SHP77 treated with DMSO at 0.1 percent for 48 hours (cell line): ENCODE measurements at regions not wholly inside any gene's neighbourhood (a gene's known extent, or its start where the extent isn't known, plus 50 kb on each side); places are given as distances from the start of the nearest gene placed in this dataset.
"Not testable (repeated sequence)": the region's sequence is repeated elsewhere in the genome, so short reads cannot be mapped to it uniquely, and the experiment has no call there.

Source experiments
- DNase-seq: peaks from one replicate; lab custom pipeline; 2025; lab: John Stamatoyannopoulos, UW

DNA sequence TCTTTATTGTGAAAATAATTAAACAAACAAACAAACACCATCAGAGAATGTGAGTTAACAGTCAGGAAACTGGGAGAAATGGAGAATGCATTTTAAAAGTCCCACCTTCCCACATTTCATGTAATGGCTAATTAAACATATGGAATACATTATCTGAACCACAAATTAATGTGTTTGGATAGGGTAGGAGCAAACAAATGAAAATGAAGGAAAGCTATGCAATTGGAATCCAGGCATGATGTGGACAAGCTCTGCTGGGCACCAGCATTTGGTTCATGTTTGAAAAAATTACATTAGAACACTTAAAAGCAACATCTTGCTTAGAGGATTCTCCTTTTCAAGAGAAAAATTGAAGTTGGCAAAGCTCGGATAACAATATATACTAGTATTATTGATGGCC is 628.1 kb downstream of the LMO4 start:
- DNase-seq = no peak

DNA sequence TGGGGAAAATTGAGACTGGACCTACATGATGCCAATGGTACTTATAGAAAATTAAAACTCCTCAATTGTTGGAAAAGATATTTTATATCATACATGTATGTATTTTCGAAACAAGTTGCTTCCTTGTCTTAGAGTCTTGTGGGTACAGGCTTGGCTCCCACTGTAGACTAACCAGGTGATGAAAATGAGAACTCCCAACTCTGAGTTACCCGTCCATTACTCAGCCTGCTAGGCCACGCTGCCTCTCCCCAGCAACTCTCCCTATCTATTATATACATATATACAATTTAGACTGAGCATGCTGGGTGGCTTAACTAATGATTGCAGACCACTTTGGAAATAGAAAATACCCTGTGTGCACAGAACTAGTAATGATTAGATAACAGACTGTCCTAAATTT is 628.7 kb downstream of the LMO4 start:
- no peak for DNase-seq

DNA sequence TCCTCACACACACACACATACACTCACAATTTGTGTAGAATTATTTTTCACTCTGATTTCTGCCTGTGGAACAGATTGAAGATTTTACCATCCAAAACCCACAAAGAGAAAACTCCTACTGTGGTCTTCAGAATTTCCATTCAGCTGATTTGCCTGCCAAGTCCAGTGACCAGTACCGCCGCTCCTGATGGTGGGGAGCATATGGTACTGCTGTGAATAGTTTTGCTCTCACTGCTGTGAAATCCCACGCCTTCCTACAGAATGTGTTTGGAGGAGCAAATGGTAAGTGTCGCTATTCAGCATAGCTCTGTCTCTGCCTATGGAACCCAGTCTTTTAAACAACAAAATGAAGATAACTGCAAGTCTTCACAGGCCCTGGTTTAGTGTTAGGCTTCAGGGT is 629.5 kb downstream of the LMO4 start:
- no peak for DNase-seq

DNA sequence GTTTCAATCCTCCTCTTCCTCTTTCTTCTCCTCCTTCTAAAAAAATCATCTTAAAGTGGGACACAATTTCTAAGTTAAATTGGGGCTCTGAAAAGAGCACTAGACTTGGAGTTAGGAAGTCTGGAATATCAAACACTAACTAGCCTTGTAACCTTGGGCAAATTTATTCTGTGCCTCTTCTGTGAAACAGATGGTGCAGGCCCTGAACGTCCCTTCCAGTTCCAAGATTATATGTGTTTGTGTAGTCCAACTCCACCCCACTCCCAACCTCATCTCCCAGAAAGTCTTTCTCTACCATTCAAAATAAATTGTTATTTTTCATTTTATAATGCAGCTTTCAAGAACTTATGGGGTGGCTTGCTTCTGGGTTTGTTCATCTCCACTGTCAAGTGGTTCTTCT is 630.0 kb downstream of the LMO4 start:
- no peak for DNase-seq

DNA sequence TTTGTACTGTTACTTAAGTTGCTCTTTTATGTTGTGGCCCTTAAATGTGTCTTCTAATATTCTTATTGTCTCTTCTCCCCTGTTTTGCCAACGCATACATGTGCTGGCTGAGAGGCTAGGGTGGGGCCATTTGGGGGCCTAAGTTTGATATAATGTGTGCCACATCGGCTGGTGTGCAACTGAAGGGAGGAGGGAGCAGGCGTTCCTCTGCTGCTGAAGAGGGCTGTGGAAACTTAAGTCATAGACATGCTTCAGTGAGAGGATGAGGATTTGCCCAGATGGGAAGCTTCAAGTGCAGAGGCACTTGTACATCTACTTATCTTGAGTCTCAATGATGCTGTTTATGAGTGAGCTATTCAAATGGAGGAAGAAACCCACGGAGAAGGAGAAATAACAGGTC is 630.6 kb downstream of the LMO4 start:
- no peak for DNase-seq

DNA sequence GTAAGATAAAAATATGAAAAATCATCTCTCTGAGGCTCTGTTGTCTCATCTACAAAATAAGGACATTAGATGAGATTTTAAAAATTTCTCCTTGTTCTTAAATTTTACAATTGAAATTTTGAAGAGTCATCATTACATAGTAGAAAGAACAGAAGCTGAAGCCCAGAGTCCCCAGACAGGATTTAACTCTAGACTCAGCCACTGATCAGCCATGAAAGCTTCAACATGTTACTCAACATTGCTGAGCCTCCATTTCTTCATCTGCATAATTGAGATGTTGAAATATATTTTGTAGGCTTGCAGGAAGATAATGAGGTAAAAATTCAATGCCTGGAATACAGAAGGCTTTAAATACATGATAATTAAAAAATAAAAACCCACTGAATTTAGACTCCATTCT is 633.3 kb downstream of the LMO4 start:
- DNase-seq = no peak

DNA sequence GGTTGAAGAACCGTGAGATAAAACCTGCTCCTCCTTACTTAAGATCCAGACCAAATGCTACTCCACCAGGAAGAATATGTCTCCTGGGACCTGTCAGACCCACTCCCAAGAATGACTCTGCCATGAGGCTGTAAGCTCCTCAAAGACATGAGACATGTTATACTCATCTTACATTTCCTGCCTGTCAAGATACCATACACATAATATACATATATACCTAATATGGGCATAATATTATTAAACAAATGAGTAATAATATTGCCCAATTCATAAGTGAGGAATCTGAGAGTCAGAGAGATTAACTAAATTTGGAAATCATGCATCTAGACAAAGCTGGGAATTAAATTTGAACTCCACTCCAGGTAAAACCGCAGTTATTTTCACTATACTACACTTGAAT is 634.9 kb downstream of the LMO4 start:
- DNase-seq = no peak

DNA sequence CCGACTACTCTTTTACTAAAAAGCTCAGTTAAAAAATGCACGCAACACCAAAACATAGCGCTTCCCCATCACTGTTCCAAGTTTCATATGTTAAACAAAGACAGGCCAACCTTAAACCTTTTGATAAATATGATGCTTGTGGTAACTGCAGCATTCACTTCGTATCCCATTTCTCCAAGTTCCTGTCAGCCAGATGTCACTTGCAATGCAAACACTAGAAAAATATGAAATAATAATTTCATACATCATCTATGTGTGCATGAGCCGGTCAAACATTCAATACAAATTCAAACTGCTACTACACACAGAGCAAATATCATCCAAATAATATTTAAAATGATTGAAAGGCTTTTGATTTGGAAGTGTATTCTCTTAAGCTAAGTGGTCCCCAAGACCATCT is 636.5 kb downstream of the LMO4 start:
- DNase-seq = no peak

DNA sequence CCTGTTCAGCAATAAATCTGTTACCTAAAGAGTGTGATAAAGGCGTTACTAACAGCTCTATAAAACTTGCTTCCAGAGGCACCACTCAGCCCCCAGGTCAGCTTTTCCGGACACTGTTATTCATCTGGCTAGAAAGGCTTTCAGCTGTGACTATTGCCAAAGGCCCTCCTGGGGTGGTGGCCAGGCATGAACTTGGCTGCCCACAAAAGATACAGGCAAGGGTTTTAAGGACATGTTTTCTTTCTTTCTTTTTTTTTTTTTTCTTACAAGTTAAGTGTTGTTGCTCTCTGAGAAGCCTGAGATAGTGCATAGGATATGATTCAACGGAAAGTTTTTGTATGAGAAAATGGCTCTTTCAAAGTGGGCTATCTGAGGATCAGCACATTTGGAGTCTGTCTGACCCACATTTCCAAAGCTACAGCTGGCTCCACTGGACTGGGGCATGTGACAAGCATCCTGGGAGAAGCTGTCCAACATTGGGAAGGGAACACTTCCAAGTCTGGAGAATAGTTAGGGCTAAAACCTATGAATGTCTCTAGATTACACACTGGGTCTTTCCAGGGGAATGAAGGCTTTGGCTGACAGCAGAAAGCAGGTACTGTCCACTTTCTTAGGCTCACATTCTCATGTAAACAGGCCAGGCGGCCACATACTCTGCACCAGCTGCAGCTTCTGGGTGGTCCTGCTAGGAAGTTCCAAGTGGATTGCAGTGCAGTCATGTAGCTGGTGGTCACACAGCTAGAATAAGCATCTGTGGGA is 639.7 kb downstream of the LMO4 start:
- no peak for DNase-seq

DNA sequence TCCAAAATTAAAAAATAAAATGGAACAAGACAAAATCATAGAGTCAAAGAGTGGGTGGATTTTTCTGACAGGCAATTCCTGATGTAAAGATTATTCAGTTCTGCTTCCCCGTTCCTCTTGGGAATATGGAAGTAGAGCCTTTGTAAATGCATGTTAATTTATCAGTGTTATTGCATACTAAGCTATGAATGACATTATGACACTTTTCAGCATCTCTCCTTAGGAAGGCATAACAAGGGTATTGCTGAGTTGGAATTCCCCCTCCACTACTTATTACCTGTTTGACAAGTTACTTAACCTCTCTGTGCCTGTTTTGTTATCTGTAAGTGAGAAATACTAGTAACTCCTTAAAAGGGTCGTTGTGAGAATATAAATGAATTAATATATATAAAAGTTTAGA is 640.4 kb downstream of the LMO4 start:
- DNase-seq = no peak

DNA sequence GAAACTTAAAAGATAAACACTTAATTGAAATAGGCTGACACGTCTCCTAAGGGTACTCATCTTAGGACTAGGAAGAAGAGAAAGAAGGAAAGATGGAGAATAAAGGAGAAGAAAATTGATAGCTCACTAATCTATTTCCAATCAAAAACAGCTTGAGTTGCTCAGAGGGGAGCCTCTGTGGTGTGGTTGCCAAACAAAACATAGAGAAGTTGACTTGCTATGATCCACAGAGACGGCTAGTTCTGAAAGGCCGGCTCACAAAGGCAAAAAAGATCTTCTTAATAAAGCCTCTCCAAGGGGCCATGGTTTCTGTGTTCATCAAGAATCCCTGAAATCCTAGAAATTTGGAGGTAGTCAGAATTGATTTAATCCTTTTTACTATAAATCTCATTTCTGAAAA is 644.1 kb downstream of the LMO4 start:
- DNase-seq = no peak

DNA sequence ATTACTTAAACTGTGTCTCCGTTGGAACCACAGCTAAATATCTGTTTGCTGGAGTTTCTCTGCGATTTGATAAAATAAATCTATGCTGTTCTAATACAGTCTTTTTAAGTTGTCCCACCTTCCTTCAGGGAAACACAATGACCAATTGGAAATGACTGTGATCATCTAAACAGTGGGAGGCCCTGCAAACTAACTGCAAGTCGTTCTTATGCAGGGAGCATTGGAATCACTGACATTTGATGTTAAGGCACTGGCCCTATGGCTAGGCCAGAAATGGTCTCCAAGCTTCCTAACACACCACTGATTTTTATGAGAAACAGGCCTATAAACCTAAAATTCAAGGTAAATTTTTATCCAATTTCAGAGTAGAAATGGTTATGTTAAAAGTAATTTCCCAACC is 645.2 kb downstream of the LMO4 start:
- DNase-seq = no peak

DNA sequence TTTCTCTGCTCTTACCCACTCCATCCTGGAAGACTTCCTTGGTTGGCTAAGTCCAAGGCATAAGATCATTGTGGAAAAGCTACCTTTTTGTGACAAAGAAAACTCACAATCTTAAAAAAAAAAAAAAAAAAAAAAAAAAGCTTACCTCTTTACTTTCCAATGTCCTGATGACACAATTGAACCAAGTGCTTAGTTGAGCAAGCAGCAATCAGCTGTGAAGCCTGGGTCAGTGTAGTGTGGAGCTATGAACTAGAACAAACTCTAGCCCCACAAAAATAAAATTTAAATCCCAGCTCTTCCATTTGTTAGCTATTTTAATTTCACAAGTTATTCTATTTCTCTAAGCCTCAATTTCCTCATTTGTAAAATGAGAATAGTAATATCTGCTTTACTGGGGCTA is 647.6 kb downstream of the LMO4 start:
- DNase-seq = no peak

DNA sequence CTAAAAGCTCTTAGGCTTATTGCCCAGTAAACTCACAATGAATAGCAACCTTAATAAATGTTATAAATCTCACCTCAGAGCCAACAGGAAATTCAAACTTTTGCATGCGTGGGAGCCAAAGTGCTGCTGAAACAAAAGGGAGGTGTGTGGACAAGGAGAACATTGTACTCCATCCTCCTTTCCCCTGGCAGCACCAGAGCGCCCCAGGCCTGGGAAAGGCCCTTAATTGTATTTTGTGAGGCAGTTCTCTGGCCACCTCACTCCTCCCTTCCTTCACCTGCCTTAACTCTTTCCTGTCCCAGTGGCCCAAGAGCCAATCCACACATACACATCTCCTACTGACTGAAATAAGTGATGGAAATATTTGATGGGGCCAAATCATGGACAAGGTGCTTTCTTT is 648.5 kb downstream of the LMO4 start:
- no peak for DNase-seq

DNA sequence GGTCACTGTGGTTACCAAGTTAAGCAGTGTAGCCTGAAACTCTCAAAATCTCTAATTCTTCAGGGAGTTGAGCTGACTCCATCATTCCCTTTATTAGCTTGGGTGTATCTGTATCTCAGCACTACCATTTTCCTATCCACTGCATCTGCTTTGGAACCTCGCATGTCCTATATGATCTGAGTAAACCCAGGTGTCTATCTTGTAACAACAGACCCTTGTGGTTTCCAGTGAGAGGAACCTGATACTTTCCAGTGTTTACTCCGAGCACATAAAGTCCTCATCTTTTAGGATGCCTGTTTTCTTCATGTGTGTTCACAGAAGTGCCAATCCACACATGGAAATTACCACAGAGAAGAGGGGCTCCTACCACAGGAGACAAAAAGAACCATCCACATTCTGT is 650.4 kb downstream of the LMO4 start:
- DNase-seq = no peak

DNA sequence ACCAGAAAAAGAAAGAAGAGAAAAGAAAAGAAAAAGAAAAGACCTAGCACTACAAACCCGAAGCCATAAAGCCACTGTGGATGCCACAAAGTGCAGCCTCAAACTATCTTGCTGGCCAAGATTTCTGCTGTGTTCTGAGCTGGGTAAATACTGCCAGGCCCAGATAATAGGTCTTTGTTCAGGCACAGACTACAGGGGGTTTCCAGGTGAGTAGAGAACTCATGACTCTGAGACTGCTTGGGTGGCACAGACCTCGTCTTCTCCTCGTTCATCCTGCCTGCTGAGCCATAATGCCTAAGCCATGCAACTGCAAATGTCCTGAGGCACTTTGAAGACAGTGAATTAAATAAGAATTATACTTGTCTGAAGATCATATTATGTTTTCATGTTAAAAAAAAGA is 651.8 kb downstream of the LMO4 start:
- no peak for DNase-seq

DNA sequence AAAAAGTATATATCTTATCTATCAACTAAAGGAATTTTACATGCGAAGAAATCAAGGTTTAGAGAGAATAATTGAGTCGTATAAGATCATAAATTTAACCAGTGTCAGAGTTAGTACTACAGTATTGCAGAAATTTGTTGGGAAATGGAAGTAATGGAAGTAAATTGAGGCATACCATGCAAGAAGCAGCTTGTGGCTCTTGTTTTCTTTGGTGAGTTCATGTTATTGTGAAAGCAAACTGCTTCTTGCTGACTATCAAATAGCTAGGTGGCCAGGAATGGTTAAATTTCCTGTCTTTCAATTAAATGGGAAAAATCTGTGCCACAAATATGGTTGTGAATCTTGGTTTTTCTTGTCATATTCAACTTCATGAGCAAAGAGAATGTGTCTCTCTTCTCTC is 652.7 kb downstream of the LMO4 start:
- no peak for DNase-seq

DNA sequence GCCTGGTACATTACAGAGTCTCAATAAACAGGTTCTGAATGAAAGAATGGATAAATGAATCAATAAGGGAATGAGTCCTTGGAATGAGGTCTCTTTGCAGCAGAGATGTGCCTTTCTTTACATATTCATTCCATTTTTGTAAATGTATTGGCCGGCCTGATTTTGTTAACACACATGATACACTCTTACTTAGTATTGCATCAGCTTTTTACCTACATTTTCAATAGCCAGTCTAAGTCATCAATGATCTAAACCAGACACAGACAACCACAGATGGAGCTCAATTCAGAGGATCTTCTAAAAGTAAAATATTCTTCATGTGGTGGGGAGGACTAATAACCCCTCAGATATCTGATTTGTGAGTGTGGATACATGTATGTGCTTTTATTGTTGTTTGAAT is 653.1 kb downstream of the LMO4 start:
- DNase-seq = no peak

DNA sequence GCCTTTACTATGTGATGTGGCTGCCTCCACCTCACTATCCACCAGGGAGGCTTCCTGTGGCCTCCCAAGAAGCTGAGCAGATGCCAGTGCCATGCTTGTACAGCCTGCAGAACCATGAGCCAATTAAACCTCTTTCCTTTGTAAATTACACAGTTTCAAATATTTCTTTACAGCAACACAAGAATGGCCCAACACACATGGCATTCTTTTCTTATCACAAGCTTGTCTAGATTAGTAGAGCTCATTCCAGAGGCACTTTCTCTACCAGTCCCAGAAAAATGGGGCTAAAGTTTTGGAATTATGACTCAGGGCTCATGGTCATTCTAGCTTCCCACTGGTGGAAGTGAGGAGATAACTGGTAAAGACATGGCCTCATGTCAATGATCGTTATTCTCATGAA is 655.2 kb downstream of the LMO4 start:
- DNase-seq = no peak

DNA sequence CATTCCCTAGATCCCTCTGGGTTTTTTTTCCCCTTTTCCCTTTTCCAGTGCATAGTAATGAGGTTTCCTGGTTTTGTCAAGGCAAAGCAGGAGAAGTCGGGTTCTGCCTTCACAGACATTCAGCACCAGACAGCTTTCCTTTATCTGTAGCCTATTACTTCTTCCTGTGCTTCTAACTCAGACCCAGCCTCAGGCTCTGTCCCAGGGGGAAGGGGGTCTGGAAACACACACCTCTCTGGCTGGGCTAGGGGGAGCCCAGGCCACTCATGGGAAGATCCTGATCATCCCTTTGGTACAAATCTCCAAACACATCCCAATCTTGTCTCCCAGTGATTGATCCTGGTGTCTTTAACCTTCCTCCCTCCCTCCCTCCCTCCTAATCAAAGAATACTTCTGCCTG is 656.4 kb downstream of the LMO4 start:
- DNase-seq = no peak

DNA sequence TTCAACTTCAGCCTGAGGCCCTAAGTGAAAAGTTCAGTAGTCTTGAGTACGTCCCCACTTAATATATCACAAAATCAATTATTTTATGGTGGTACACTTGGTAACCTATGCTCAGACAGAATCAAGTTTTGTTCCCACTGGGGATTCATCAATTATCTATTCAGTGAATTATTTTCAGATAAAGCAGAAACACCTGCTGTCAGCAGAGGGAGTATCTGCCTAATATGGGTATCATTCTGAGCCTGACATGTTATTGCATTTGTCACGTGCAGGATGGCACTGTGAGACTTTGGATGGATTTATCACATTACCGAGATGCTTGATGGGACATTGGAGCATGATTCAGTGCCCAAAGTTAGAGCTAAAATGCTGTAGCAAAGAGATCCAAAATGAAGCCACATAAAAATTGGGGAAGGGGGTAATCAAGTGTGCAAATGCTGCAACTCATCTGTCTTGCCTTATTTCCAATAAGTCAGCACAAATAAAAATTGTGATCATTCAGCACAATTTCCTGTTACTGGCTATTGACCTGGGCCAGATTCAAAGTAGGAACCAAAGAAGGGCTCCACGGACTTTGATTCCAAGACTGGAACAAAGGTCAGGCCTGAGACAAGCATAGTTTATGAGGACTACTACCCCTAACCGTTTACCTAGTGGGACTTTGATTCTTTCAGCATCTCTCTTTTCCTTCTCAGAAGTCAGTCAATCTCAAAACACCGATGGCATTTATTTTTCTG is 657.6 kb downstream of the LMO4 start:
- DNase-seq = no peak

DNA sequence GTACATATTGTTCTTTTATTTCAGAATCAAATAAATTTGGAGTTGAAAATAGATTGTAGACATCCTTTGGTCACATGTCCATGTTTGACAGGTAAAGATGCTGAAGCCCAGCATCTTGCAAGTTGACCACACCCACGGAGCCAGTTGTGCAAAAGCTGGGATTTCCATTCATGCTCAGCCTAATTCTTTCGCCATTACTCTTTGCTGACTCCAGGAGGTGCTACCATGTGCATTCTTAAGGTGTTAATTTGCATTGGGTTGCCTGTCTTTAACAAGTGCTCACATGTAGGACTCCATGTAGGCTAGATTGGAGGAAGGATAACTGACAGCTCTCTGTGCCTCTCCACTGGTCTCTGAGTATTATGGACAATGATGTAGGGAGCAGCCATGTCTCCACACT is 660.7 kb downstream of the LMO4 start:
- no peak for DNase-seq

DNA sequence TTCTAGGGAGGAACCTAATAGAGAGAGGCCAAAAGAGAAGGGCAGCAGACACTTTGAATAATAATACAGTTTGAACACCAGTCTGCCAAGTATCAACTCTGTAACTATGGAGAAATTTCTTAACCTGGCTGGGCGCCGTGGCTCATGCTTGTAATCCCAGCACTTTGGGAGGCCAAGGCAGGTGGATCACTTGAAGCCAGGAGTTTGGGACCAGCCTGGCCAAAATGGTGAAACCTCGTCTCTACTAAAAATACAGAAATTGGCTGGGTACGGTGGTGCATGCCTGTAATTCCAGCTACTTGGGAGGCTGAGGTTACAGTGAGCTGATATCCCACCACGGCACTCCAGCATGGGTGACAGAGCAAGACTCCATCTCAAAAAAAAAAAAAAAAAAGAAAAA is 663.9 kb downstream of the LMO4 start:
- not testable (repeated sequence) for DNase-seq

DNA sequence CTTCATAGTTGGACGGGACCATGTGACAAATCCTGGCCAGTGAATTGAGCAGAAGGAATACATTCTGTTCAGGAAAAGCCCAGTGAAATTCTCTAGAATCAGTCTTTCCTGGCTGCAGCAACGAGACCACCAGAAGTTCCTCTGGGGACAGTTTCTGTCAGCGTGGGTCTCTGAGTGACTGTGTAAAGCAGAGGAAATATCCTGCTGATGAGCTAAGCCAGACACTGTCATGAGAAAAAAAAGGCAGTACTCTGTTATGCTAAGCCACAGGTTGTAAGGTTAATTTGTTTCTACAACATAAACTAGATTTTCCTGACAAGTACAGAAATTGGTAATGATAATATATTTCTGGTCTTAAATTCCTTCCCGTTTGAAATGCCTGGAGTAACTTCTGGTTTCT is 664.4 kb downstream of the LMO4 start:
- DNase-seq = no peak
